PC-3 (cell line): ENCODE measurements at regions not wholly inside any gene's neighbourhood (a gene's known extent, or its start where the extent isn't known, plus 50 kb on each side); places are given as distances from the start of the nearest gene placed in this dataset.

Experiments
- ATAC-seq: fragments of 200-7000 bp; cut with Tn5 transposase; 2 replicates; pipeline ENCODE4 v1.9.1; 2020; ENCODE audit warnings: mild to moderate bottlenecking, moderate library complexity
- BruUV-seq: library from RNA; stranded (reverse); fragments of 400-500 nt; replicated peaks from 2 replicates; lab custom pipeline; 2021; lab: Mats Ljungman, UMichigan
- CTCF ChIA-PET: fragments of 300-600 bp; sonication (Branson Sonifier 250); formaldehyde crosslinking; loops from one replicate; lab custom pipeline; 2022; ENCODE audit warnings: antibody characterized with exemption; lab: Charles Lee
- POLR2A ChIA-PET: fragments of 300-600 bp; sonication (Branson Sonifier 250); formaldehyde crosslinking; loops from one replicate; lab custom pipeline; 2022; ENCODE audit warnings: antibody characterized with exemption; ENCODE audit not compliant: unreplicated experiment; lab: Charles Lee
- DNase-seq: peaks from one replicate; pipeline ENCODE4 v3.0.0-alpha.2; 2015
- H2AFZ ChIP-seq: fragments of 300-600 bp; sonication (generic); 2 replicates; pipeline ENCODE4 v1.6.0; 2016; ENCODE audit warnings: antibody characterized with exemption, low read length
- H3F3A ChIP-seq: fragments of 300-600 bp; sonication (generic); one replicate; pipeline ENCODE4 v1.6.0; 2017; ENCODE audit warnings: antibody characterized with exemption, low read length, control low read depth, mild to moderate bottlenecking; ENCODE audit not compliant: unreplicated experiment
- H3K27ac ChIP-seq: fragments of 300-600 bp; sonication (generic); 2 replicates; pipeline ENCODE4 v1.5.1; 2016; ENCODE audit warnings: mild to moderate bottlenecking, low read length
- H3K27me3 ChIP-seq: fragments of 300-600 bp; sonication (generic); 2 replicates; pipeline ENCODE4 v1.6.1; 2016; ENCODE audit warnings: low read length, mixed read lengths
- H3K36me3 ChIP-seq: fragments of 300-600 bp; sonication (generic); 2 replicates; pipeline ENCODE4 v1.6.1; 2016; ENCODE audit warnings: low read depth, mixed run types, low read length, mixed read lengths
- H3K4me1 ChIP-seq: fragments of 300-600 bp; sonication (generic); 2 replicates; pipeline ENCODE4 v1.5.1; 2016; ENCODE audit warnings: low read length; ENCODE audit not compliant: insufficient read depth
- H3K4me2 ChIP-seq: fragments of 300-600 bp; sonication (generic); 2 replicates; pipeline ENCODE4 v1.6.0; 2016; ENCODE audit warnings: low read length
- H3K4me3 ChIP-seq: fragments of 300-600 bp; sonication (generic); 2 replicates; pipeline ENCODE4 v1.5.1; 2016; ENCODE audit warnings: mild to moderate bottlenecking, low read length, mixed read lengths
- H3K79me2 ChIP-seq: fragments of 300-600 bp; sonication (generic); 2 replicates; pipeline ENCODE4 v1.6.1; 2017; ENCODE audit warnings: low read length, mixed read lengths
- H3K9ac ChIP-seq: fragments of 300-600 bp; sonication (generic); 2 replicates; pipeline ENCODE4 v1.6.0; 2016; ENCODE audit warnings: mild to moderate bottlenecking, low read length
- H3K9me2 ChIP-seq: fragments of 300-600 bp; sonication (generic); replicated peaks from 2 replicates; pipeline ENCODE4 v1.6.1; 2016; ENCODE audit warnings: mixed run types, low read length, mixed read lengths
- H3K9me3 ChIP-seq: fragments of 300-600 bp; sonication (generic); 2 replicates; pipeline ENCODE4 v1.6.1; 2016; ENCODE audit warnings: low read length, mixed read lengths
- H4K20me1 ChIP-seq: fragments of 300-600 bp; sonication (generic); 2 replicates; pipeline ENCODE4 v1.6.1; 2016; ENCODE audit warnings: low read length, mixed read lengths
- CTCF ChIP-seq: fragments of 300-600 bp; sonication (generic); conservative IDR thresholded peaks from 2 replicates; pipeline ENCODE4 v1.5.1; 2017; ENCODE audit warnings: antibody characterized with exemption, low read depth, mild to moderate bottlenecking, low read length
- EZH2 ChIP-seq: fragments of 300-600 bp; sonication (generic); IDR thresholded peaks from one replicate; pipeline ENCODE4 v1.6.1; 2017; ENCODE audit warnings: antibody characterized with exemption, mild to moderate bottlenecking, low read length; ENCODE audit not compliant: unreplicated experiment
- EZH2phosphoT487 ChIP-seq: fragments of 300-600 bp; sonication (generic); IDR thresholded peaks from 2 replicates; pipeline ENCODE4 v1.6.1; 2018; ENCODE audit warnings: mild to moderate bottlenecking, antibody characterized with exemption, low read length, borderline replicate concordance
- intact Hi-C: fragments of 100-400 bp; cut with micrococcal nuclease; formaldehyde crosslinking; loops from 2 replicates; pipeline ENCODE4 v1.9.0; 2023

DNA sequence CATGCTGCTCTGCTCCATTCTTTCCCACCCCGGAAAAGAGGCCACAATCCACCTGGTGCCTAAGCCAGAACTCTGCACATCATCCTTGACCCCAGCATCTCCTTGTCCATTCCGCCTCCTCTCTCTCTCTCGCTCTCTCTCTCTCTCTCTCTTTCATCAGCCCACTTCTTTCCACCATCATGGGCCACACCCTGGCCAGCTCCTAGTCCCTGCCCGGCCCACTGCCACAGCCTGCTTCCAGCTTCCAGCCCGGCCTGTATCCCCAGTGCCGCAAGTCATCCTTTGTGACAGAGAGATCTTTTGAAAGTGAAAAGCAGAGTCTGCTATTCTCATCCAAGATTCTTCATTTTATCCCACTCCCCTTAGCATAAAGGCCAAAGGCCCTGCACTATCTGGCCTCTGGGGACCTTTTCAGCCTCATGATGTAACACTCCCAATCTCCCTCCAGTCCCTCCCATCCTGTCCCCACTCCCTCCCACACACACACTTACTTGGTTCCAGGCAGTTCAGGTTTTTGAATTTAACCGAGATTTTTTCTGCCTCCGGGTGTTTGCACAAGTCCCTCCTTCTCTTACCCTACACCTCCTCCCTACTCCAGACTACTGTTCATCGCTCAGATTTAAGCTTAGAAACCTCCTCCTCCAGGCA is 214.0 kb downstream of the EN1 start:
- CTCF ChIA-PET = no interaction called here
- Histone ChIP-seq H3K27ac (no peak overlapping the region), H3K4me3 (no peak overlapping the region), H3K79me2 (no peaks in the 10 kb centered on the region), H3K9ac (no peak overlapping the region), H3K4me2 (no peak overlapping the region), H4K20me1 (no peaks in the 10 kb centered on the region), H3K4me1 (no peaks in the 10 kb centered on the region), H3K9me3 (no peaks in the 10 kb centered on the region), H2AFZ (no peak overlapping the region), H3K27me3 (peaks cover 67% of the 10 kb centered on the region), H3F3A (no peaks in the 10 kb centered on the region), H3K36me3 (no peaks in the 10 kb centered on the region), H3K9me2 (no peaks in the 10 kb centered on the region)
- DNase-seq (no peak), ATAC-seq (no peak)
- POLR2A ChIA-PET = no interaction called here
- BruUV-seq = no TSS peak
- intact Hi-C loops = no loop called here
- TF ChIP-seq CTCF = no peak
- no peak for TF ChIP-seq EZH2phosphoT487
- no peak for TF ChIP-seq EZH2

DNA sequence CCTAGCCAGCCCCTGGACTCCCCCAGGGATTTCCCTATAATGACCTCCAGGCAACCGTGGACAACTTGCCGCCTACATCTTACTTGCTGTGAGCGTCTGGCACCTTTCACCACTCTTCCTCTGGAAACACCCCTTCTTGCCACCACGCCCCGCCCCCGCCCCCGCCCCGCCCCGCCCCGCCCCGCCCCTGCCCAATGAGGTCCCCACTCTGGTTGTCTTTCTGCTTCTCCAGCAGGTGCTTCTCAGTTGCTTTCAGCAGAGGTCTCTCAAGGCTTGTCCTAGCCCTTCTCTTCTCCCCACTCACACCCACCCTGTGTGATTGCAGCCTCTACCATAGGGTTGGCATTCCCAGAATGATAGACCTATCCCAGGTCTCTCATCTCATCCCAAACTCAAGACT is 214.5 kb downstream of the EN1 start:
- Histone ChIP-seq H4K20me1 (no peaks in the 10 kb centered on the region), H3K4me2 (no peak overlapping the region), H3K9me2 (no peaks in the 10 kb centered on the region), H3K4me1 (no peaks in the 10 kb centered on the region), H3K9ac (no peak overlapping the region), H3K79me2 (no peaks in the 10 kb centered on the region), H3K36me3 (no peaks in the 10 kb centered on the region), H3F3A (no peaks in the 10 kb centered on the region), H3K27ac (no peak overlapping the region), H3K9me3 (no peaks in the 10 kb centered on the region), H2AFZ (no peak overlapping the region), H3K4me3 (no peak overlapping the region), H3K27me3 (peaks cover 67% of the 10 kb centered on the region)
- intact Hi-C loops = no loop called here
- DNase-seq (no peak), ATAC-seq (no peak)
- POLR2A ChIA-PET = no interaction called here
- BruUV-seq = no TSS peak
- TF ChIP-seq EZH2 (no peak), CTCF (no peak), EZH2phosphoT487 (no peak)
- CTCF ChIA-PET = no interaction called here

DNA sequence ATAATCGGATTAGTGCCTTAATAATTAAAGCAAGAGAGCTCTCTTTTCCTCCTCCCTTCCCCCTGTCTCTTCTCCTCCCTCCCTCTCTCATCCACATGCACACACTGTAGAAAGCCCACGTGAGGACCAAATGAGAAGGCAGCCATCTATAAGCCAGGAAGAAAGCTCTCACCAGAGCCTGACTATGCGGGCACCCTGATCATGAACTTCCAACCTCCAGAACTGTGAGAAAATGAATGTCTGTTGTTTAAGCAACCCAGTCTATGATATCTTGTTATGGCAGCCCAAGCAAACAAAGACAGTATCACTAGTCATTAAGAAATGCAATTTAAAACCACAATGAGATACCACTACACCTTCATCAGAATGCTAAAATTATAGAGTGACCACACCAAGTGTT is 220.3 kb downstream of the EN1 start:
- no peaks in the 10 kb centered on the region for H3K36me3 ChIP-seq
- CTCF ChIA-PET = no interaction called here
- H3F3A ChIP-seq = no peaks in the 10 kb centered on the region
- intact Hi-C loops = no loop called here
- H3K9me2 ChIP-seq = no peaks in the 10 kb centered on the region
- no peak overlapping the region for H3K4me2 ChIP-seq
- H3K27ac ChIP-seq = no peak overlapping the region
- no peaks in the 10 kb centered on the region for H4K20me1 ChIP-seq
- no peak overlapping the region for H3K9ac ChIP-seq
- H3K9me3 ChIP-seq = no peaks in the 10 kb centered on the region
- no TSS peak for BruUV-seq
- no peak overlapping the region for H3K4me3 ChIP-seq
- no peak overlapping the region for H2AFZ ChIP-seq
- H3K27me3 ChIP-seq = peaks cover 59% of the 10 kb centered on the region
- ATAC-seq = no peak
- TF ChIP-seq CTCF = no peak
- no peak for TF ChIP-seq EZH2
- TF ChIP-seq EZH2phosphoT487 = no peak
- H3K79me2 ChIP-seq = no peaks in the 10 kb centered on the region
- no peak for DNase-seq
- POLR2A ChIA-PET = interaction anchor here (0.6 kb wide), 1 partner anchor 1162 kb away, joined by 3 read pairs; no protein-coding TSS in a partner anchor
- no peaks in the 10 kb centered on the region for H3K4me1 ChIP-seq
